Ramos (cell line): ENCODE measurements at regions not wholly inside any gene's neighbourhood (a gene's known extent, or its start where the extent isn't known, plus 50 kb on each side); places are given as distances from the start of the nearest gene placed in this dataset.

Experiments used
- in situ Hi-C: fragments of 300-500 bp; cut with MboI; formaldehyde crosslinking; loops from one replicate; pipeline ENCODE4 v1.14.3; 2022; ENCODE audit warnings: low sequenced_read_pairs; ENCODE audit not compliant: unreplicated experiment

GRCh38 chr5:145163876-145164275 is 671.3 kb downstream of the PRELID2 start:
- in situ Hi-C loops: no loop called here

GRCh38 chr5:145162626-145163025 is 672.5 kb downstream of the PRELID2 start:
- in situ Hi-C loops: no loop called here

GRCh38 chr5:145161391-145161790 is 673.8 kb downstream of the PRELID2 start:
- in situ Hi-C loops: no loop called here

- in situ Hi-C loops: no loop called here
Observed at GRCh38 chr5:145160679-145161078, 674.5 kb downstream of the PRELID2 start.

GRCh38 chr5:145158730-145159129 is 676.4 kb downstream of the PRELID2 start:
- in situ Hi-C loops: no loop called here

GRCh38 chr5:145157841-145158240 is 677.3 kb downstream of the PRELID2 start:
- in situ Hi-C loops: no loop called here

- in situ Hi-C loops: no loop called here
Observed at GRCh38 chr5:145141534-145141933, 693.6 kb downstream of the PRELID2 start.

GRCh38 chr5:145130996-145131395 is 704.1 kb downstream of the PRELID2 start:
- in situ Hi-C loops: no loop called here

- in situ Hi-C loops: no loop called here
Observed at GRCh38 chr5:145129797-145130196, 705.3 kb downstream of the PRELID2 start.

- in situ Hi-C loops: no loop called here
Observed at GRCh38 chr5:145124806-145125205, 710.3 kb downstream of the PRELID2 start.

- in situ Hi-C loops: no loop called here
Observed at GRCh38 chr5:145118611-145119010, 716.5 kb downstream of the PRELID2 start.

GRCh38 chr5:145118127-145118526 is 717.0 kb downstream of the PRELID2 start:
- in situ Hi-C loops: no loop called here

- in situ Hi-C loops: no loop called here
Observed at GRCh38 chr5:145117285-145117684, 717.9 kb downstream of the PRELID2 start.

- in situ Hi-C loops: no loop called here
Observed at GRCh38 chr5:145111420-145111819, 723.7 kb downstream of the PRELID2 start.

GRCh38 chr5:145110834-145111233 is 724.3 kb downstream of the PRELID2 start:
- in situ Hi-C loops: no loop called here

GRCh38 chr5:145110181-145110580 is 725.0 kb downstream of the PRELID2 start:
- in situ Hi-C loops: no loop called here

GRCh38 chr5:145105384-145105783 is 729.8 kb downstream of the PRELID2 start:
- in situ Hi-C loops: no loop called here

- in situ Hi-C loops: no loop called here
Observed at GRCh38 chr5:145104106-145104505, 731.0 kb downstream of the PRELID2 start.

- in situ Hi-C loops: no loop called here
Observed at GRCh38 chr5:145101246-145101645, 733.9 kb downstream of the PRELID2 start.

GRCh38 chr5:145090115-145090514 is 745.0 kb downstream of the PRELID2 start:
- in situ Hi-C loops: no loop called here

- in situ Hi-C loops: no loop called here
Observed at GRCh38 chr5:145084834-145085233, 750.3 kb downstream of the PRELID2 start.

GRCh38 chr5:145077028-145077427 is 758.1 kb downstream of the PRELID2 start:
- in situ Hi-C loops: no loop called here

GRCh38 chr5:145076040-145076439 is 759.1 kb downstream of the PRELID2 start:
- in situ Hi-C loops: no loop called here
